Brain microvascular endothelial cell (primary cell): ENCODE measurements at regions not wholly inside any gene's neighbourhood (a gene's known extent, or its start where the extent isn't known, plus 50 kb on each side); places are given as distances from the start of the nearest gene placed in this dataset.

ENCODE experiments used
- DNase-seq: peaks from one replicate; pipeline ENCODE4 v3.0.0-alpha.2; 2020
- H3K27ac ChIP-seq: fragments of 250-450 bp; sonication (Bioruptor Pico); 2 replicates; pipeline ENCODE4 v1.5.1; 2020; ENCODE audit warnings: mild to moderate bottlenecking, moderate library complexity
- H3K27me3 ChIP-seq: fragments of 250-450 bp; sonication (Bioruptor Pico); replicated peaks from 2 replicates; pipeline ENCODE4 v1.5.1; 2020; ENCODE audit warnings: mild to moderate bottlenecking
- H3K36me3 ChIP-seq: fragments of 250-450 bp; sonication (Bioruptor Pico); replicated peaks from 2 replicates; pipeline ENCODE4 v1.5.1; 2020; ENCODE audit warnings: mild to moderate bottlenecking
- H3K4me3 ChIP-seq: 2 replicates; pipeline ENCODE4 v1.5.1; 2011; ENCODE audit warnings: low read depth, mild to moderate bottlenecking, control low read depth, low read length, moderate library complexity
- CTCF ChIP-seq: IDR thresholded peaks from 2 replicates; pipeline ENCODE4 v1.5.1; 2011; ENCODE audit warnings: low read depth, mild to moderate bottlenecking, moderate library complexity, low read length, control low read depth, inconsistent platforms; ENCODE audit errors: missing control alignments
- in situ Hi-C: cut with HindIII; loops from 2 replicates; pipeline ENCODE4 v1.10.0; 2017; ENCODE audit warnings: low sequenced_read_pairs, low pct_ligation_motif_present

- Histone ChIP-seq H3K27ac (no peak overlapping the region), H3K27me3 (no peaks in the 10 kb centered on the region), H3K36me3 (no peaks in the 10 kb centered on the region), H3K4me3 (no peak overlapping the region)
- TF ChIP-seq CTCF = no peak
- in situ Hi-C loops = no loop called here
- no peak for DNase-seq
Observed at GRCh38 chr4:26094911-26095310, 180.9 kb downstream of the SMIM20 start.

GRCh38 chr4:26099967-26100366 lies 185.9 kb downstream of the SMIM20 start:
- no peak for DNase-seq
- H3K4me3 ChIP-seq = no peak overlapping the region
- H3K36me3 ChIP-seq = no peaks in the 10 kb centered on the region
- in situ Hi-C loops = no loop called here
- no peaks in the 10 kb centered on the region for H3K27me3 ChIP-seq
- TF ChIP-seq CTCF = no peak
- no peak overlapping the region for H3K27ac ChIP-seq

- no peak overlapping the region for H3K4me3 ChIP-seq
- no peak overlapping the region for H3K27ac ChIP-seq
- in situ Hi-C loops = no loop called here
- H3K27me3 ChIP-seq = no peaks in the 10 kb centered on the region
- H3K36me3 ChIP-seq = no peaks in the 10 kb centered on the region
- no peak for DNase-seq
- no peak for TF ChIP-seq CTCF
Observed at GRCh38 chr4:26101011-26101410, 187.0 kb downstream of the SMIM20 start.

- TF ChIP-seq CTCF = no peak
- no peaks in the 10 kb centered on the region for H3K27me3 ChIP-seq
- H3K4me3 ChIP-seq = no peak overlapping the region
- DNase-seq = no peak
- no peaks in the 10 kb centered on the region for H3K36me3 ChIP-seq
- in situ Hi-C loops = no loop called here
- H3K27ac ChIP-seq = no peak overlapping the region
Observed at GRCh38 chr4:26104056-26104685, 190.2 kb downstream of the SMIM20 start.

- Histone ChIP-seq H3K27ac (no peak overlapping the region), H3K36me3 (no peaks in the 10 kb centered on the region), H3K4me3 (no peak overlapping the region), H3K27me3 (no peaks in the 10 kb centered on the region)
- in situ Hi-C loops = no loop called here
- no peak for DNase-seq
- no peak for TF ChIP-seq CTCF
Observed at GRCh38 chr4:26105337-26105736, 191.3 kb downstream of the SMIM20 start.

- DNase-seq = peak; percentile 64
- H3K4me3 ChIP-seq = no peak overlapping the region
- in situ Hi-C loops = no loop called here
- no peaks in the 10 kb centered on the region for H3K27me3 ChIP-seq
- H3K27ac ChIP-seq = no peak overlapping the region
- no peak for TF ChIP-seq CTCF
- no peaks in the 10 kb centered on the region for H3K36me3 ChIP-seq
Observed at GRCh38 chr4:26105815-26106699, 192.0 kb downstream of the SMIM20 start.
